NB4 (cell line): ENCODE measurements at regions not wholly inside any gene's neighbourhood (a gene's known extent, or its start where the extent isn't known, plus 50 kb on each side); places are given as distances from the start of the nearest gene placed in this dataset.

Experiments used
- DNase-seq: peaks from one replicate; pipeline ENCODE4 v3.0.0; 2010; ENCODE audit warnings: low read depth
- H3K4me3 ChIP-seq: one replicate; pipeline ENCODE4 v1.5.1; 2011; ENCODE audit warnings: mild to moderate bottlenecking, low read depth, low read length, moderate library complexity
- CTCF ChIP-seq: IDR thresholded peaks from one replicate; pipeline ENCODE4 v1.5.1; 2012; ENCODE audit warnings: low read depth, low read length
- MYC ChIP-seq: IDR thresholded peaks from 2 replicates; pipeline ENCODE4 v1.6.1; 2011; ENCODE audit warnings: low read depth, low read length
- POLR2A ChIP-seq: IDR thresholded peaks from 2 replicates; pipeline ENCODE4 v1.6.1; 2011; ENCODE audit warnings: mild to moderate bottlenecking; ENCODE audit not compliant: insufficient read length; ENCODE audit errors: extremely low read depth
- TF ChIP-seq, protein P1 (sequence below): IDR thresholded peaks from 2 replicates; pipeline ENCODE4 v1.6.1; 2011; ENCODE audit warnings: low read depth, low read length

DNA sequence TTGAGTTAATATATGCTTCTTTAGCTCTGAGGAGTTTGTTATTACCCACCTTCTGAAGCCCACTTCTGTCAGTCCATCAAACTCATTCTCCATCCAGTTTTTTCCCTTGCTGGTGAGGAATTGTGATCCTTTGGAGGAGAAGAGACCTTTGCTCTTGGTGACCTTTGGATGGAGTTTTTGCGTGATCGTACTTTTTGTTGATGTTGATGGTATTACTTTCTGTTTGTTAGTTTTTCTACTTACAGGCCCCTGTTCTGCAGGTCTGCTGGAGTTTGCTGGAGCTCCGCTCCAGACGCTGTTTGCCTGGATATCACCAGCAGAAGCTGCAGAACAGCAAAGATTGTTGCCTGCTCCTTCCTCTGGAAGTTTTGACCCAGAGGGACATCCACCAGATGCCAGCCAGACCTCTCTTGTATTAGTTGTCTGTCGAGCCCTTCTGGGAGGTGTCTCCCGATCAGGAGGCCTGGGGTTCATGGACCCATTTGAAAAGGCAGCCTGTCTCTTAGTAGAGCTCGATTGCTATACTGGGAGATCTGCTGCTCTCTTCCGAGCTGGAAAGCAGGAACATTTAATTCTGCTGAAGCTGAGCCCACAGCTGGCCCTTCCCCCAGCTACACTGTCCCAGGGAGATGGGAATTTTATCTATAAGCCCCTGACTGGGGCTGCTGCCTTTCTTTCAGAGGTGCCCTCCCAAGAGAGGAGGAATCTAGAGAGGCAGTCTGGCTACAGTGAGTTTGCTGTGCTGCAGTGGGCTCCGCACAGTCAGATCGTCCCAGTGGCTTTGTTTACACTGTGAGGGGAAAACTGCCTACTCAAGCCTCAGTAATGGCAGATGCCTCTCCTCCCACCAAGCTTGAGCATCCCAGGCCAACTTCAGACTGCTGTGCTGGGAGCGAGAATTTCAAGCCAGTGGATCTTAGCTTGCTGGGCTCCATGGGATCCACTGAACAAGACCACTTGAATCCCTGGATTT lies 445.5 kb downstream of the MAN2A1 start:
- H3K4me3 ChIP-seq, result no peak overlapping the region
- no peak for DNase-seq
- no peak for TF ChIP-seq POLR2A
- TF ChIP-seq, protein P1, sequence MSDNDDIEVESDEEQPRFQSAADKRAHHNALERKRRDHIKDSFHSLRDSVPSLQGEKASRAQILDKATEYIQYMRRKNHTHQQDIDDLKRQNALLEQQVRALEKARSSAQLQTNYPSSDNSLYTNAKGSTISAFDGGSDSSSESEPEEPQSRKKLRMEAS, result no peak
- no peak for TF ChIP-seq CTCF
- TF ChIP-seq MYC, result no peak

GRCh38 chr5:110150199-110150598 lies 460.5 kb downstream of the MAN2A1 start:
- no peak for DNase-seq
- TF ChIP-seq, protein P1, result no peak
- no peak for TF ChIP-seq CTCF
- no peak for TF ChIP-seq POLR2A
- TF ChIP-seq MYC, result no peak
- H3K4me3 ChIP-seq, result no peak overlapping the region

DNA sequence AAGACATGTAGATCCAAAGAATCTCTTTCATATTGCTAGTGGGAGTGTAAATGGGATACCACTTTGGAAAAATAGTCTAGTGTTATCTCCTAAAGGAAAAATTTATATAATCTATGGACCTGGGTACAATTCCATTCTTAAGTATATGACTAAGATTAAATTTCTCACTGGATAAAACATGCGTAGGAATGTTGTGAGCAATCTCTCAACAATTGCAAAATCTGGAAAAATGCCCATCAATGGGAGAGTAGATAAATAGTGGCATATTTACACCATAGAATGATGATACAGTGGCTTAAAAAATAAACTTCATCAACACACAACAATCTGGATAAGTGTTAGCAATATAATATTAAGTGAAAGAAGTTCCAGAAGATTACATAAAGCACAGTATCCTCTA lies 469.5 kb downstream of the MAN2A1 start:
- TF ChIP-seq, protein P1, result no peak
- TF ChIP-seq CTCF, result no peak
- no peak for TF ChIP-seq MYC
- no peak for TF ChIP-seq POLR2A
- no peak for DNase-seq
- no peak overlapping the region for H3K4me3 ChIP-seq

DNA sequence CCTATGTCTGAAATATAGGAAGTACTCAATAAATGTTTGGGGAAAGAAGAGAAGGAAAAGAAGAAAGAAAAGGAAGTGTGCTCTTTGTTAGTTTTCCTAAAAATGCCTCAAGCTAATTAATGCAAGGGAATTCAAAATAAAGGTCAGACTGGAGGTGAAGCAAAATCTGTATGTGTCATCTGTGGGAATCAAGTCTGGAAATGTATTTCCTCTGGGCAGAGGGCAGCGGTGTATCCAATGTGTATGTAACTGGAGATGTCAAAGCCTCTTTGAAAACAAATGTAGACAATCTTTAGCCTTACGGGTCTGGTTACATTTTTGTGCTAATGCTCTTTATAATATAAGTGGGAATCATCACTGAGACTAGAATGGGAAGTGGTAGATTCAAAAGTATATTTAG lies 471.4 kb downstream of the MAN2A1 start:
- TF ChIP-seq, protein P1, result no peak
- TF ChIP-seq POLR2A (no peak), CTCF (no peak)
- H3K4me3 ChIP-seq, result no peak overlapping the region
- no peak for DNase-seq

GRCh38 chr5:110165366-110165765 lies 475.6 kb downstream of the MAN2A1 start:
- DNase-seq, result no peak
- no peak for TF ChIP-seq POLR2A
- TF ChIP-seq MYC, result no peak
- TF ChIP-seq, protein P1, result no peak
- TF ChIP-seq CTCF, result no peak
- no peak overlapping the region for H3K4me3 ChIP-seq
